D721Med (cell line): ENCODE measurements at regions not wholly inside any gene's neighbourhood (a gene's known extent, or its start where the extent isn't known, plus 50 kb on each side); places are given as distances from the start of the nearest gene placed in this dataset.

Experiments
- DNase-seq: peaks from one replicate; pipeline ENCODE4 v3.0.0; 2011; ENCODE audit warnings: low spot score; ENCODE audit not compliant: insufficient read length
- FAIRE-seq: peaks from 2 replicates; lab custom pipeline; 2011; peaks lifted over from hg19 to GRCh38; lab: Jason Lieb, UNC
- TF ChIP-seq, protein P1 (sequence below): IDR thresholded peaks from 2 replicates; pipeline ENCODE4 v1.5.1; 2012; ENCODE audit warnings: mild to moderate bottlenecking, control low read depth; ENCODE audit not compliant: insufficient read depth; ENCODE audit errors: missing control alignments

DNA sequence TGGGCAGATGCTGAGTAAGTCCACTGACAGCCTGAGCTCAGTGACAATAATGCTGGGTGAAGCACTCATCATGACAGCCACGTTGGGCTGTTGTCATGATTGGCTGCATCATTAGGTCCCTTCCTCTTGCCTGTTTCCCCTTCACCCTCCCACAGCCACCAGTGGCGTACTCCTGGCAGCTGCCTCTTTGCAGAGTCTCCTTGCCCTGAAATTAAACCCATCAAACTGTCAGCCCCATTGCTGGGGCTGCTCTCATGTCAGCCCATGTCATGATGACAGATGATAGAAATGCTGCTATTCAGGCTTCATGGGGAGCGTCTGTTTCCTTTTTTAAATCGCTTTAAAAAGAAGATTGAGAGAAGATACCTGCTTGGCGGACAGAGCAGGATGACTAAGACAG, 327.4 kb downstream of the AGTPBP1 start:
- FAIRE-seq (no peak), DNase-seq (no peak)
- TF ChIP-seq, protein P1, sequence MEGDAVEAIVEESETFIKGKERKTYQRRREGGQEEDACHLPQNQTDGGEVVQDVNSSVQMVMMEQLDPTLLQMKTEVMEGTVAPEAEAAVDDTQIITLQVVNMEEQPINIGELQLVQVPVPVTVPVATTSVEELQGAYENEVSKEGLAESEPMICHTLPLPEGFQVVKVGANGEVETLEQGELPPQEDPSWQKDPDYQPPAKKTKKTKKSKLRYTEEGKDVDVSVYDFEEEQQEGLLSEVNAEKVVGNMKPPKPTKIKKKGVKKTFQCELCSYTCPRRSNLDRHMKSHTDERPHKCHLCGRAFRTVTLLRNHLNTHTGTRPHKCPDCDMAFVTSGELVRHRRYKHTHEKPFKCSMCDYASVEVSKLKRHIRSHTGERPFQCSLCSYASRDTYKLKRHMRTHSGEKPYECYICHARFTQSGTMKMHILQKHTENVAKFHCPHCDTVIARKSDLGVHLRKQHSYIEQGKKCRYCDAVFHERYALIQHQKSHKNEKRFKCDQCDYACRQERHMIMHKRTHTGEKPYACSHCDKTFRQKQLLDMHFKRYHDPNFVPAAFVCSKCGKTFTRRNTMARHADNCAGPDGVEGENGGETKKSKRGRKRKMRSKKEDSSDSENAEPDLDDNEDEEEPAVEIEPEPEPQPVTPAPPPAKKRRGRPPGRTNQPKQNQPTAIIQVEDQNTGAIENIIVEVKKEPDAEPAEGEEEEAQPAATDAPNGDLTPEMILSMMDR = no peak

DNA sequence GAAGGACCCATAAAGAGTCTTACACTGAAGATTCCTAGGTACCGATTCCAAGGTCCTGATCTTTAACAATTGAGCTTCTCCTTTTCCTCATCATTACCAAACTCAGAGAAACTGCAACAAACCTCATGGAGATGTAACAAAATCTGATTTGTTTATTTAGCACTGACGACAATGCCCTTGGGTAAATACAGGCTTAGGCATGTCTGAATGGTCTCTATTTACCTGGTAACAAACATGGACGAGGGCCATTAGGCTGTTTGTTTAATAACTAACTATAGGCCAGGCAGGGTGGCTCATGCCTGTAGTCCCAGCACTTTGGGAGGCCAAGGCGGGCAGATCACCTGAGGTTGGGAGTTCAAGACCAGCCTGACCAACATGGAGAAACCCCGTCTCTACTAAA, 333.3 kb downstream of the AGTPBP1 start:
- TF ChIP-seq, protein P1 = no peak
- DNase-seq (no peak), FAIRE-seq (no peak)

DNA sequence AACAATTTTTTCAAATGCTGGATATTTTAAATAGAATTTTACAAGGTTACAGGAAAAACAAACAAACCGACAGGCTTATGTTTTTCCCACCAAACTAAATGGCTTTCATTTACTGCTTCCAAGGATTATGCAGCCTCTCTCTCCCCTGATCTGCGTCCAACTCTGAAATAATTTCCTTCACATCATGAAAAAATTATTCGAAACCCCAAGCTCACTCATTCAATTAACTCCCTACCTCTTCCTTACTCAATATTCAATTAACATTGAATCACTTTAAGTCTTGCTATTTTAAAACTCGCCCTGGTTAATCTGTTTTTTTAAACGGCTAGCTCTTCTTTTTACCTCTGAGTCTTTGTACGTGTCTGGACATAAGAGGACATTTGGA, 336.2 kb downstream of the AGTPBP1 start:
- TF ChIP-seq, protein P1 = no peak
- DNase-seq (no peak), FAIRE-seq (no peak)

DNA sequence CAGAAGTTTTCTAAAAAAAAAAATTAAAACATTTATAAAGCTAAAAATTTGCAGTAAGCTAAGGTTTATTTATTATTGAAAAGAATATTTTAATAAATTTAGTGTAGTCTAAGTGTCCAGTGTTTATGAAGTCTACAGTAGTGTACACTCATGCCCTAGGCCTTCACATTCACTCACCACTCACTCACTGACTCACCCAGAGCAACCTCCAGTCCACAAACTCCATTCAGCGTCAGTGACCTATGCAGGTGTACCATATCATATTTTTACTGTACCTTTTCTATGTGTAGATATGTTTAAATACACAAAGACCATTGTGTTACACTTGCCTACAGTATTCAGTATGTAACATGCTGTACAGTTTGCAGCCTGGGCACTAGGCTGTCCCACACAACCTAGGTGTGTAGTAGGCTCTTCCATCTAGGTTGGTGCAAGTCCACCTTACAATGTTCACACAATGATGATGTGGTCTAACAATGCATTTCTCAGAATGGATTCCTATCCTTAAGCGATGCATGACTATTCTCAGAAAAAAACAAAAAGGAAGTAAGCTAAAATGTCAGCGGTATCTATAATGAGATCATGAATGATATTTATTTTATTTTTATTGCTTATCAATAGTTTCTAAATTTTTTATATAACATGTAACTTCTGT, 336.7 kb downstream of the AGTPBP1 start:
- FAIRE-seq = no peak
- TF ChIP-seq, protein P1 = no peak
- no peak for DNase-seq

DNA sequence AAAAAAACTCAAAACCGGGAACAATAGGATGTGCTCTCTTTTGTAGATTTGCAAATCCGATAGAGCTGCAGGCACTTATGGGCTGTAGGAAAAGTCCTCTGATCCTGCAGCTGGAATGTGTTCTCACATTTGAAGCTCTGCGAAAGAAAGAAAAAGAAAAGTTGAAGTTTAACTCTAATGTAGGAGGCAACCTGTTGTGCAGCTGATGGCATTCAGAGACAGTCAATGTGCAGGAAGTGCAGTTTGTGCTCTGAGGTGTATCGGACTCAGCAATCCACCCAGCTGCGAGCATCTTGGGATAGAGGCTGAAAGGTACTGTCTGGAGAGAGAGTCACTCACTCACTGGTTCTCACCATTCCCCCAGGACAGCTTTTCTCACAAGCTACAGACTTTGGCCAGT, 339.2 kb downstream of the AGTPBP1 start:
- DNase-seq (no peak), FAIRE-seq (no peak)
- TF ChIP-seq, protein P1 = no peak

DNA sequence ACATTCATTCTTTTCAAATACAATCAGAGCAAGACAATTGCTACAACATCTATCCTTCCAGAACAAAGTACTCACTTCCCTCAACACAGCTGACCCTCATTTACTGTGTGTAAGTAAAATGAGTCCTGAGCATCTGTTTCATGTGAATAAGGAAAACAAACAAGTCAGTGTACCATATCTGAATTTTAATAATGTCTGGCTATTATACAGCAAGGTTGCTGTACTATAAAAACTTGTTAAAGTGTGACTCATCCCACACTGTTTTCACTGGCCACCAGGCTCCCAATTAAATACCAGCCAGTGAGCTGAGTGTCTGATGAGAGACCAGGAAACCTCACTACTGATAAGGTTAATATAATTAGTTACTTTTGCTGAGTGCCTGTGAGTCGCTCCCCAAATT, 339.8 kb downstream of the AGTPBP1 start:
- FAIRE-seq (no peak), DNase-seq (no peak)
- TF ChIP-seq, protein P1 = no peak

DNA sequence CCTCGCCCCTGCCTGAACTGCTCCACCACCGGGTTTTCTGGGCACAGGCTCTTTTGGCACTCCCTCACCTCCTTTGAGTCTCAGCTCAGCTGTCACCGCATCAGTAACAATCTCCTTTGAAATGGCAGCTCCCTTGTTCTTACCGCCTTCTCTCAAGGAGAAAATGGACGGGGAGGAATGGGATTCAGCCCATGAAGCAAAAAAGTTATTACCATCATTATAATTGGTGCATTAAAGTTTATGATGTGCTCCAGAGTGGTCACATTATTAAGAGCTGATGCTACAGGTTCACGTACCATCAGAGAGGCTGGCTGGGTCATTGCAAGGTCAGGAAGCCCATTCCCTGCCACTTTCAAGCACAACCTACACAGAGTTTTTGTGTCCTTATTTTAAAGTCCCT, 344.7 kb downstream of the AGTPBP1 start:
- TF ChIP-seq, protein P1 = no peak
- no peak for FAIRE-seq
- no peak for DNase-seq
